SKM-1 treated with dmso at 0.1 percent for 144 hours (cell line): ENCODE measurements at regions not wholly inside any gene's neighbourhood (a gene's known extent, or its start where the extent isn't known, plus 50 kb on each side); places are given as distances from the start of the nearest gene placed in this dataset.
"Not testable (repeated sequence)": the region's sequence is repeated elsewhere in the genome, so short reads cannot be mapped to it uniquely, and the experiment has no call there.

Experiments used
- DNase-seq: peaks from one replicate; lab custom pipeline; 2025; ENCODE audit not compliant: unreplicated experiment; lab: John Stamatoyannopoulos, UW

GRCh38 chr4:38413524-38414341 lies 250.3 kb upstream of the KLF3 start:
- DNase-seq, result no peak

- no peak for DNase-seq
These were observed 249.6 kb upstream of the KLF3 start for GRCh38 chr4:38414410-38414809.

GRCh38 chr4:38415682-38416081 lies 248.3 kb upstream of the KLF3 start:
- no peak for DNase-seq

- DNase-seq, result no peak
These were observed 247.5 kb upstream of the KLF3 start for GRCh38 chr4:38416450-38417014.

GRCh38 chr4:38420254-38420653 lies 243.7 kb upstream of the KLF3 start:
- not testable (repeated sequence) for DNase-seq

GRCh38 chr4:38422850-38423249 lies 241.1 kb upstream of the KLF3 start:
- DNase-seq, result no peak

- no peak for DNase-seq
These were observed 239.7 kb upstream of the KLF3 start for GRCh38 chr4:38424151-38424871.

GRCh38 chr4:38426532-38426931 lies 237.5 kb upstream of the KLF3 start:
- DNase-seq, result no peak

GRCh38 chr4:38430841-38431240 lies 233.2 kb upstream of the KLF3 start:
- DNase-seq, result no peak

- no peak for DNase-seq
These were observed 221.8 kb upstream of the KLF3 start for GRCh38 chr4:38442073-38442788.

GRCh38 chr4:38449506-38450174 lies 214.4 kb upstream of the KLF3 start:
- no peak for DNase-seq

- no peak for DNase-seq
These were observed 212.0 kb upstream of the KLF3 start for GRCh38 chr4:38452009-38452408.

GRCh38 chr4:38452542-38452941 lies 211.5 kb upstream of the KLF3 start:
- DNase-seq, result no peak

- no peak for DNase-seq
These were observed 210.6 kb upstream of the KLF3 start for GRCh38 chr4:38453253-38453881.

GRCh38 chr4:38454284-38454683 lies 209.7 kb upstream of the KLF3 start:
- no peak for DNase-seq

- no peak for DNase-seq
These were observed 208.7 kb upstream of the KLF3 start for GRCh38 chr4:38455092-38455862.

GRCh38 chr4:38456096-38456495 lies 207.9 kb upstream of the KLF3 start:
- DNase-seq, result no peak

- no peak for DNase-seq
These were observed 202.7 kb upstream of the KLF3 start for GRCh38 chr4:38461342-38461741.

- no peak for DNase-seq
These were observed 201.5 kb upstream of the KLF3 start for GRCh38 chr4:38462367-38463055.
